Activated CD8-positive, alpha-beta memory T cell treated with anti-CD3 and anti-CD28 coated beads for 1 hour (primary cell): ENCODE measurements at regions not wholly inside any gene's neighbourhood (a gene's known extent, or its start where the extent isn't known, plus 50 kb on each side); places are given as distances from the start of the nearest gene placed in this dataset.

Experiments
- DNase-seq, 2 donors: peaks; one replicate each; pipeline ENCODE4 v3.0.0-alpha.2; 2020; ENCODE audit warnings: low read depth in 1 of 2; ENCODE audit errors: extremely low read depth in 1 of 2

DNA sequence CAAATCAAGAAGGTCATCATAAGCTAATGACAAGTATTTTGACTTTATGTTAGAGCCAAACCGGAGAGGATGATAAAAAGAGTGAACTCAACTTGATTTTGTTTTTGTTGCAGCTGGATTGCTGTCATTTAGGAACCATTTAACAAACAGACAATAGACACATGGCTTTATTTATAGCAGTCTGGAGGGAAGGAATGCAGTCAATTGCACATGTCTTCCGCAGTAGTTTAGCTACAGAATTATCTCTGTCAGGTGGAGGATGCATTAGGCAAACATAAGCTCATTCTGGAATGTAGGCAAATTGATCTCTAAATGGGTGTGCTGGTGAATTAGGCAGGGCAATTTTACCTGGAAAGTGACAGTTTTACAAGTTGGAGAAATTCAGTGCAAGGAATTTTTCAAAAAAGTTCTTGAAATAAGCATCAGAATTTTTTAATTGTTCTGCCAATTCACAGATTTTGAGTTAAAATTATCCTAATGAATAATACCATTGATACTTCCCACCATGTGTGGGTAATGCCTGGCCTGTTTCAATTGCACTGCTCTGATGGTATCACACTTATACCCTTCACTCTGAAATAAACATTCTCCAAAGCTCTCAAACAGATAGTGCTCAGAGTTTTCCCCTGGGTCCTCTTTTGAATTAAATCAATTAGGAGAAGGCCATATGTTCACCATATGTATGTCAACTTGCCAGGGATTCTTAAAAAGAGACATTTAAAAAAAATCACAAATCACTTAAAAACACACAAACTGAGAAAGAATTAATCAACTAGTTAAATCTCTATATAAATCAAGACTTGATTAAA lies 318.3 kb downstream of the NDFIP2 start:
- DNase-seq: no peak

DNA sequence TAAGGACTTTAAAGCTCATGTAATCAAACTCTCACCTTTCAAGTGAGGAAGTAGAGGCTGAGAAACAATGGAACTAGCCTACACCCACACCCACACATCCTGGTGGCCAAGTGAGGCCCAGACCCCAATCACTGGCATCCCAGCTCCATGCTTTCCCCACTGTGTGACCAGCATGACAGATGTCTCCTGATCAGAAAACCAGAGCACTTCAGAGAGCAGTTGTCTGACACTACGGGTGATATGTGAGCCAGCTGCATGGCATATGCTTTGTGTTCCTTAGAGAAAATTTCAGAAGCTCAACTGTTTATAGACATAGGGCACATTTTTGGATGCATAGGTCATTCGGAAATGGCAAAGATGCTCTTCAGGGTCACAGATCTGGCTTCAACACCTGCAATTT lies 315.2 kb downstream of the NDFIP2 start:
- DNase-seq: no peak

DNA sequence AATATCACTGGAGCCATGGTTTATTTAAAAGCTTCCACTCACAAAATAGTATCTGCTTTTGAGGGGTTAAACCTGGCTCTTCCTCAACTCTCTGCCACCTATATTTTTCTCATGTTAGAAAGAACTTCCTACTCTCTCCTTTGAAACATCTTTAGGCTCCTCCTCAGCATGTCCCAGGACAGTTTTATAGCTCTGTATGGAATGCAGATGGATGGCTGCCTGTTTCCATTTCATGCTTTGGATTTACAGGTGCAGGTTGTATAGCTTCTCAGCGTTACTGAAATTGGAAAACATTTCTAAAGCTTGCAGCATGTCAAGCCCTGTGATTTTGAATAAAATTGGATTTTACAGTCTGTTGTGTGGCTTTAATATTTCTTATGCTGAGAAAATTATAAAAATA lies 314.0 kb downstream of the NDFIP2 start:
- no peak for DNase-seq

DNA sequence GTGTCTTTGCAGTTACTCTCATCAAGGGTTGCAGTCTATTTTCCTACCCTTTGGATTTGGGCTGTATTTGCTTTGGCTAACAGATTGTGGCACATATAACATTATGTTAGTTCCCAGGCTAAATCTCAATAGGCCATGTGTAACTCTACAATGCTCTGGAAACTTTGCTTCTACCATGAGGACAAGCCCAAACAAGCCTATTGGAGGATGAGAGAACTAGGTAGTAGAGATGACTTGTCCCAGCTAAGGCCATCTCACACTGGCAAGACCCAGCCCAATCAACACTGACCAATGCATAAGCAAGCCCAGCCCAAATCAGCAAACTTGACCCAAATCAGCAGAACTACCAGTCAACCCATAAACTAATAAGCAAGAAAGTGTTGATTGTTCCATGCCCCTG lies 311.8 kb downstream of the NDFIP2 start:
- no peak for DNase-seq

GRCh38 chr13:79791471-79792042 lies 310.6 kb downstream of the NDFIP2 start:
- DNase-seq: no peak

- DNase-seq: no peak
These were observed 305.2 kb downstream of the NDFIP2 start for GRCh38 chr13:79786176-79786575.

DNA sequence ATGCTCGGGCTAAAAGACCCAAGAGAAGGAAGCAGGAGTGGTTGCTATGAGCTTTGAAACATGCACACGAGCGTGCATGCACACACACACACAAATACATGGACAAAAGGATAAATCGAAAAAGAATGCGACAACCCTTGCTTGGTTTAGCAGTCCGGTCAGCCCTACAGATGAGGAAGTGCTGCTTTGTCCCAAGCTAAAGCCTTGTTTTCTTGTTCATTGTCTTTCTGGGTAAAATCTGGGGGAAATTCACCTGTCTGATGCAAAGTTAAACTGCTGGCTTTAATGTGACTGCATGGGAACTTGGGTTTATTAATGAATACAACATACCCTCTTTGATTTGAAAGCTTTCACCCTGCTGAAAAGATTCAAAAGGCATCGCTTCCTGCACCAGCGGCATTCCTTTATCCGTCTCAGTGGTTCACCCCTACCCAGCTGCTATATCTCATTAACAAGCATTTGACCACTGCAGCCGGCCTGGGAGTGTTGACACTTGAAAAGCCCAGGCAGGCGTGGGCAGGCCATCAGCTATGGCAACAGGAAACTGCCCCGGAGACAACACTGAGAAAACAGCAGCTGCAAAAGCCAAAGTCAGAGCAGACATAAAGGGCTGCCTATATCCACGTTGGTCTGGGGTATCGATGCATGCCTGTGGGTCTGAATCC lies 301.7 kb downstream of the NDFIP2 start:
- DNase-seq: no peak

DNA sequence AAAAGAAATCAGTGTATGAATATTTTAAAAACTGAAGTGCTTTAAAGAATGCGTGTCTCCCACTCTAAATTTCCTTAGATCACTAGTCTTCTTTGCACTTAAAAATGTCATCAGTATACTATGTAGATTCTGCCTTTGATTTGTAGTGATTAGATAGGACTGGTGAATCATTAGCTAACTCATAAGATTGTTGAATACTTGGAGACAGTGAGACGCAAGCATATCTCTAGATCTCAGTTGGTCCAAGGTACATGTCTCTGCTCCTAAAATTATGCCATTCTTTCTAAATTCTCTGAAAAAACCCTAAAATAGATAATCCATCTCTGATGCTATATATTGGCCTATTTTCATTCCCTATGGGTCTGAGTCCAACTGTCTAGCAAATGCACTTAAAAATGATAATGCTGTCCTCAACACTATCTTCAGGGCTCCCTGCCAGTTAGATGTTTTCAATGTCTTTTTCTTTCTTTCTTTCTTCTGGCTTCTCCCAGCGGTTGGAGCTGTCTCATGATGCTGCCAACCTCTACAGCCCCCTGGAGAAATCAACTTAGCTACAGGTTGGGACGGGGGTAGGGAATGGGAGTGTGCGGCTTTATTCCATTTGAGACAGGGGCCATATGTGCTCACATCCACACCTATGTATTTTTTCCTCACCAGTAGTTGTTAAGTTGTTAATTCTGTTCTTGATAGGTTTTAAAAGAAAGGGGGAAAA lies 301.0 kb downstream of the NDFIP2 start:
- DNase-seq: no peak

GRCh38 chr13:79780240-79780639 lies 299.3 kb downstream of the NDFIP2 start:
- DNase-seq: no peak

- DNase-seq: no peak
These were observed 298.8 kb downstream of the NDFIP2 start for GRCh38 chr13:79779761-79780160.

GRCh38 chr13:79778741-79779460 lies 297.9 kb downstream of the NDFIP2 start:
- DNase-seq: no peak

DNA sequence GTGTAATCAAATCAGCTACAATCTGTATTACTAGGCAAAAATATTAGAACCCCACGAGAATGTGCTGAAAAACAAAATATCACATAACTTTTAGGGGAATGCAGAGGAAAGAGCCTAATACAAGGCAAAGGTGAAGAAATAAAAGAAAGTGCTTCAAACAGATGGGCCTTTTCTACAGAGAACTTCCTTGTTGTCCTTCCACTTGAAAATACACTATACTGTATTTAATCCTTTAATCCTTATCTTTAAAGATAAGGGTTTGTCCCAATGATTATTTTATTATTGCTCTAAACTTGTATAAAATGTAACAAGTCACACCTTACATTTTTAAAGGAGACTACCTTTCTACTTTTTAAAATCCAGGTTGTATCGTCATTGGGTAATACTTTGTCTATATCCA lies 296.5 kb downstream of the NDFIP2 start:
- no peak for DNase-seq

GRCh38 chr13:79776531-79777295 lies 295.8 kb downstream of the NDFIP2 start:
- DNase-seq: no peak

GRCh38 chr13:79775830-79776229 lies 294.9 kb downstream of the NDFIP2 start:
- no peak for DNase-seq

- no peak for DNase-seq
These were observed 291.9 kb downstream of the NDFIP2 start for GRCh38 chr13:79772811-79773210.

DNA sequence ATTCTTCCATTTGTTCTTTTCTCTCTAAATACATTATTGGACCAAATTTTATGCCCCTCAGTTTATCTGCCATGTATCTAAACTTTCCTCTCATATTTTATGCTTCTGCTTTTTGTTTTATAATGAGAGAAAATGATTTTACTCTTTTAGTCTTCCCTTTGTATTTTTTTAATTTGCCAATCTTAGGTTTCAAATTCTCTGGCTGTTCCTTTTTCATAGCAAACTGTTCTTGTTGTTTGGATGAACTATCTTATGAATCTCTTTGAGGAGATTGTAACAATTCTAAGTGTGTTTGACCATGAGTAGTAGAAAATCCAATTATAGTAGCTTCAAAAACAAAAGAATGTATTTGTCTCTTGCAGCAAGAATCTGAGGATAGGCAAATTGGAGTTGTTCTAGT lies 290.5 kb downstream of the NDFIP2 start:
- no peak for DNase-seq

DNA sequence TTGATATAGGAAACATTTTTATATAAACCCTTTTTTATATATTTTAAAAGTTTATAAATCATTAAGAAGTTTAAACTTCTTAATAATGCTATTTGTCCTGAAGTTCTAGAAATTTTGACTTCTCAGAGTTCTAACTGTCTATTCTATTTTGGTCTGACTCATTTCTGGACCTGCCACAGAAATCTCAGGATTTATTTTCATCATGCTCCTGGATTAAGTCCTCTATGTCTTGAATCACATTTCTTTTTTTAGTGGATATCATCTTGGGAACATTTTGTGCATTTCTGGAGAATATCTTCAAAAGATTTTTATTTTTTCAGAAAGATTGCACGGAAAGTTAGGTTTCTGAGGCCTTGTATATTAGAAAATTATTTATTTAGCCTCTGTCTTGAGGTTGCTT lies 289.1 kb downstream of the NDFIP2 start:
- no peak for DNase-seq

- DNase-seq: no peak
These were observed 286.2 kb downstream of the NDFIP2 start for GRCh38 chr13:79767126-79767525.

DNA sequence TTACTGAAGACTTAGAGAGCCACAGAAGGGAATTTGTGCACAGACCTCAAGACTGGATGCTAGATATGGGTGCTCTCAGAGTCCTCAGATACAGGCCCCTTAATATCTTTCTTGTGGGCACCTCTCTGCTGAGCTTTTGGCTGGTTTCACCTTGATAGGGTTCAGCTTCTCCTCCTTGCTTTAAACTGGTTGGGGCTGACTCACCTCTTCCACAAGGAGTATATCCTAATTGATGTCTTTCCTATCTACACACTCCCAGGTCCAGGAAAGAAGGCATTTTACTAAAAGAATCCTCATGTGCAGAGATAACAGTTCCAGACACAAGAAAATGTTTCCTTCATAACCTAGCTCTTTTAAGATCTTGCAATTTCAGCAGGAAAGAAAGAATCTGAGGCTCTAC lies 284.4 kb downstream of the NDFIP2 start:
- no peak for DNase-seq

DNA sequence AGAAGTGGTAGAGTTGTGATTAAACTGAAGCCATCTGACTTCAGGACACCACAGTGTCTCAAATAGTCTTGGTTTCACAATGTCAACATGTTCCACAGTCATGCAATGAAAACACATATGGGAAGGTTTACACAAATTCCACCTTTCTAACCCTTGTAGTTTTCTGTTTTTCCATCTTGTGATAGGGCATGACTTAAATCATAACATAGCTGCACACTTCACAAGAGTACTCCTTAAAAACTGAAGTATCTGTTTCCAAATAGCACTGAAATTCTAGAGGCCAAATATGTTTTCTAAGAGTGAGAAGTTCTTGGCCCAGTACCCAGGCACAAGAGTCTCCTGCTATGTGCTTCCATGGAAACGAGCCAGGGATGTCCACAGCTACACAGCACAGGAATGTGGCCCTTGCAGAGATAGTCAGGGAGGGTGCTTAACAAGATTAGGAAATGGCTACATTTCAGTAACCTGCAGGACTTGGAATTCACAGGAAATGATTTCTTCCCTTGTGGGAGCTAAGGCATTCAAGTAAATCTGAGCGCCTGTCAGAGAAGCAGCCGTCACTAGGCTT lies 269.1 kb downstream of the NDFIP2 start:
- DNase-seq: no peak
